Tibial artery (tissue), 4 donors: ENCODE measurements at regions not wholly inside any gene's neighbourhood (a gene's known extent, or its start where the extent isn't known, plus 50 kb on each side); places are given as distances from the start of the nearest gene placed in this dataset.

Source experiments
- DNase-seq, 2 donors: peaks; one replicate each; pipeline ENCODE4 v3.0.0-alpha.2; 2019
- H3K27ac ChIP-seq, 2 donors: fragments of 200-600 bp; sonication (generic) in 1 of 2; 1 replicate in 1 of 2; 2 replicates in 1 of 2; pipeline ENCODE4 v1.5.1; 2018 to 2019; ENCODE audit warnings: mild to moderate bottlenecking in 1 of 2
- H3K27me3 ChIP-seq, 2 donors: fragments of 200-600 bp; sonication (generic) in 1 of 2; one replicate each; pipeline versions ENCODE4 v1.5.1 to v1.6.0; 2016 to 2019
- H3K36me3 ChIP-seq, 3 donors: fragments of 200-600 bp; sonication (generic) in 2 of 3; one replicate each; pipeline ENCODE4 v1.5.1; 2016 to 2019; ENCODE audit warnings: mild to moderate bottlenecking in 2 of 3
- H3K4me1 ChIP-seq, 4 donors: fragments of 200-600 bp; sonication (generic) in 2 of 4; 1 replicate in 3 of 4; 2 replicates in 1 of 4; pipeline ENCODE4 v1.5.1; 2016 to 2019
- H3K4me3 ChIP-seq, 2 donors: fragments of 200-600 bp; sonication (generic) in 1 of 2; 1 replicate in 1 of 2; 2 replicates in 1 of 2; pipeline ENCODE4 v1.5.1; 2018 to 2019; ENCODE audit warnings: mild to moderate bottlenecking in 2 of 2
- H3K9me3 ChIP-seq, 3 donors: fragments of 200-600 bp; sonication (generic) in 1 of 3; one replicate each; pipeline ENCODE4 v1.5.1; 2016 to 2019
- intact Hi-C: fragments of 100-400 bp; cut with DNase I; formaldehyde crosslinking; loops from one replicate; pipeline ENCODE4 v1.15.0; 2023; ENCODE audit warnings: low total_unique reads
- TF ChIP-seq, protein P1 (sequence below), 2 experiments: fragments of 200-600 bp in 1 of 2; fragments of 450-650 bp in 1 of 2; IDR thresholded peaks; one replicate each; pipeline ENCODE4 v1.5.1; 2017 to 2019; ENCODE audit warnings: antibody characterized with exemption in 2 of 2, mild to moderate bottlenecking in 1 of 2, moderate library complexity in 1 of 2

- no peak for DNase-seq
- intact Hi-C loops = no loop called here
- no peak overlapping the region for H3K4me3 ChIP-seq
- TF ChIP-seq, protein P1, sequence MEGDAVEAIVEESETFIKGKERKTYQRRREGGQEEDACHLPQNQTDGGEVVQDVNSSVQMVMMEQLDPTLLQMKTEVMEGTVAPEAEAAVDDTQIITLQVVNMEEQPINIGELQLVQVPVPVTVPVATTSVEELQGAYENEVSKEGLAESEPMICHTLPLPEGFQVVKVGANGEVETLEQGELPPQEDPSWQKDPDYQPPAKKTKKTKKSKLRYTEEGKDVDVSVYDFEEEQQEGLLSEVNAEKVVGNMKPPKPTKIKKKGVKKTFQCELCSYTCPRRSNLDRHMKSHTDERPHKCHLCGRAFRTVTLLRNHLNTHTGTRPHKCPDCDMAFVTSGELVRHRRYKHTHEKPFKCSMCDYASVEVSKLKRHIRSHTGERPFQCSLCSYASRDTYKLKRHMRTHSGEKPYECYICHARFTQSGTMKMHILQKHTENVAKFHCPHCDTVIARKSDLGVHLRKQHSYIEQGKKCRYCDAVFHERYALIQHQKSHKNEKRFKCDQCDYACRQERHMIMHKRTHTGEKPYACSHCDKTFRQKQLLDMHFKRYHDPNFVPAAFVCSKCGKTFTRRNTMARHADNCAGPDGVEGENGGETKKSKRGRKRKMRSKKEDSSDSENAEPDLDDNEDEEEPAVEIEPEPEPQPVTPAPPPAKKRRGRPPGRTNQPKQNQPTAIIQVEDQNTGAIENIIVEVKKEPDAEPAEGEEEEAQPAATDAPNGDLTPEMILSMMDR (IDR thresholded peaks at IDR 0.05) = no peak
- H3K27me3 ChIP-seq = no peaks in the 10 kb centered on the region
- no peaks in the 10 kb centered on the region for H3K4me1 ChIP-seq
- no peaks in the 10 kb centered on the region for H3K36me3 ChIP-seq
- no peaks in the 10 kb centered on the region for H3K9me3 ChIP-seq
- no peak overlapping the region for H3K27ac ChIP-seq
Observed at GRCh38 chr2:7730990-7731389, 813.8 kb downstream of the RNF144A start.

DNA sequence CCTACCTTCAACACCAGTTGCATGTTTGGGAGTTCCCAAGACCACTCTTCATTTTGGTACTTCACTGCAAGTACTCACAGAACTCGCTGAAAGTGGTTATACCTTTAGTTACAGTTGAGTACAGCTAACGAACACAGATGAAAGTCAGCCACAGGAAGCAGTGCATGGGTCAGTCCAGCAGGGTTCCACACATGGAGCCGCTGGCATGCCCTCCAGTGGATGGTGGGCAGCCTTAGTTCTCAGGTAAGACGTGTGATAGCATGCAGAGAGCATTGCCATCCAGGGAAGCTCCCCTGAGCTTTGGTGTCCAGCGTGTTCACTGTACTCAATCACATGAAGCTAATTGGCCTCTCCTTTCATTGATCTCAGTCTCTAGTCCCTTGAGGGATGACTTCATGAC lies 815.3 kb downstream of the RNF144A start:
- TF ChIP-seq, protein P1 (IDR thresholded peaks at IDR 0.05) = no peak

DNA sequence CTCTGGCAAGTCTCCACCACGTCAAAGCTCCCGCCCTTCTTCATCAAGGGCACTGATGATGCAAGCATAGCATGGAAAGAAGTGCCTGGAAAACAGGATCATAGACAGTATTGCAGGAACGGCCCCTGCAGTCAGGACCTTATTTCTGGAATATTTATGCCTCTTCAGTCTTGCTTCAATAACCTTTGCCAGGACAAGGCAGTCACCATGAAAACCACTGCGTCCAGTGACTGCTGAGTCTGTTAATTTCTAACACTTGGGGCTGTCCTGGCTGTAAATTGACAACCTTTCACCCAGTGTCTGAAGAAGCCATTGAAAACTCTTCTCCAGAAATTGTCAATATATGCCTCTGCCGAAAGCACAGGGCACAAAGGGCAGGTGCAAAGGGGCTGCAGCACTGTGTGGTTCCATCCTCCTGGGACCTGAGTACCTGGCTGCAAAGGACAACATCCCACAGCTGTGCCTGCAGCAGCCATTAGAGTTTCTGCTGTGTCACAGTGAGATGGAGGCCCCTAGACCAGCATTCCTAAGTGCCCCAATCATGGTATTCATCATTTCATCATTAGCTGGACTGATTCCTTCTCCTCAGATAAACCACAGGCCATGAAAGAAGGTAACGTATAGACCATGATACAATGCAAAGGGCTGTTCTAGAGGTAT lies 819.6 kb downstream of the RNF144A start:
- Histone ChIP-seq H3K36me3 (no peaks in the 10 kb centered on the region), H3K27me3 (no peaks in the 10 kb centered on the region), H3K4me1 (no peaks in the 10 kb centered on the region), H3K4me3 (no peak overlapping the region), H3K9me3 (no peaks in the 10 kb centered on the region), H3K27ac (no peak overlapping the region)
- intact Hi-C loops = no loop called here
- no peak for DNase-seq
- TF ChIP-seq, protein P1 (IDR thresholded peaks at IDR 0.05) = no peak

More for the DNA sequence above, 815.3 kb downstream of the RNF144A start:
- Histone ChIP-seq H3K36me3 (no peaks in the 10 kb centered on the region), H3K4me3 (no peak overlapping the region), H3K27ac (no peak overlapping the region), H3K9me3 (no peaks in the 10 kb centered on the region), H3K27me3 (no peaks in the 10 kb centered on the region), H3K4me1 (no peaks in the 10 kb centered on the region)
- intact Hi-C loops = no loop called here
- no peak for DNase-seq

DNA sequence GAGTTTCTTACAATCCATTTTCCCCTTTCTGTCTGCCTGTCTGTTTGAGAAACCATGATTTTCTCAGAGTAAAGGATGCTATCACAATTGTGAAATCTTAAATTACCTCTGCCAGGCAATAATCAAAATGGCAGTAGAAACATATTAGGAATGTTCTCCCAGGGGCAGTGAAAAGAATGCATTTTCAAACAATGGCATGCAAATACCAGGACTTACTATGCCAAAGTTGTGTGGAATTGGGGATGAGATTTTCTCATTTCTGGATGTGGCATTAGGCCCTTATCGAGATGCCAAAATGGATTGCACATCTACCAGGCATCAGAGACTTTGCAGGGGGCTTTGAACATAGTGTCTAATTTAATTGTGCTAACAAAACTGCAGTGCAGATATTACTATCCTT lies 821.4 kb downstream of the RNF144A start:
- TF ChIP-seq, protein P1 (IDR thresholded peaks at IDR 0.05) = no peak
- Histone ChIP-seq H3K36me3 (no peaks in the 10 kb centered on the region), H3K27me3 (no peaks in the 10 kb centered on the region), H3K9me3 (no peaks in the 10 kb centered on the region), H3K27ac (no peak overlapping the region), H3K4me3 (no peak overlapping the region), H3K4me1 (no peaks in the 10 kb centered on the region)
- DNase-seq = no peak
- intact Hi-C loops = no loop called here

- intact Hi-C loops = no loop called here
- Histone ChIP-seq H3K4me1 (no peaks in the 10 kb centered on the region), H3K36me3 (no peaks in the 10 kb centered on the region), H3K27me3 (no peaks in the 10 kb centered on the region), H3K9me3 (no peaks in the 10 kb centered on the region), H3K27ac (no peak overlapping the region), H3K4me3 (no peak overlapping the region)
- no peak for DNase-seq
- TF ChIP-seq, protein P1 (IDR thresholded peaks at IDR 0.05) = no peak
Observed at GRCh38 chr2:7740114-7740513, 822.9 kb downstream of the RNF144A start.

- TF ChIP-seq, protein P1 (IDR thresholded peaks at IDR 0.05) = no peak
- intact Hi-C loops = no loop called here
- no peaks in the 10 kb centered on the region for H3K36me3 ChIP-seq
- no peaks in the 10 kb centered on the region for H3K27me3 ChIP-seq
- DNase-seq = no peak
- no peaks in the 10 kb centered on the region for H3K4me1 ChIP-seq
- no peaks in the 10 kb centered on the region for H3K9me3 ChIP-seq
- no peak overlapping the region for H3K27ac ChIP-seq
- H3K4me3 ChIP-seq = no peak overlapping the region
Observed at GRCh38 chr2:7742301-7742700, 825.1 kb downstream of the RNF144A start.
